ENCODE measurements at regions not wholly inside any gene's neighbourhood (a gene's known extent, or its start where the extent isn't known, plus 50 kb on each side); places are given as distances from the start of the nearest gene placed in this dataset.
"Not testable (repeated sequence)": the region's sequence is repeated elsewhere in the genome, so short reads cannot be mapped to it uniquely, and the experiment has no call there.

- Mint-ChIP-seq H3K4me1 (peaks cover 18% of the 10 kb centered on the region), H3K36me3 (no peaks in the 10 kb centered on the region), H3K27ac (no peak overlapping the region)
These were observed 163.2 kb downstream of the REEP3 start for GRCh38 chr10:63684257-63684936.

GRCh38 chr10:63689768-63690167 is 168.6 kb downstream of the REEP3 start:
- Mint-ChIP-seq H3K36me3 (no peaks in the 10 kb centered on the region), H3K4me1 (no peaks in the 10 kb centered on the region)

More at GRCh38 chr10:63684257-63684936, 163.2 kb downstream of the REEP3 start:
- no peak for DNase-seq (ENCODE audit: low spot score in 2 of 2, unreplicated experiment in 2 of 2)
- no peaks in the 10 kb centered on the region for H3K9me3 Mint-ChIP-seq
- no peak overlapping the region for H3K4me3 Mint-ChIP-seq
- TF ChIP-seq, protein P1, sequence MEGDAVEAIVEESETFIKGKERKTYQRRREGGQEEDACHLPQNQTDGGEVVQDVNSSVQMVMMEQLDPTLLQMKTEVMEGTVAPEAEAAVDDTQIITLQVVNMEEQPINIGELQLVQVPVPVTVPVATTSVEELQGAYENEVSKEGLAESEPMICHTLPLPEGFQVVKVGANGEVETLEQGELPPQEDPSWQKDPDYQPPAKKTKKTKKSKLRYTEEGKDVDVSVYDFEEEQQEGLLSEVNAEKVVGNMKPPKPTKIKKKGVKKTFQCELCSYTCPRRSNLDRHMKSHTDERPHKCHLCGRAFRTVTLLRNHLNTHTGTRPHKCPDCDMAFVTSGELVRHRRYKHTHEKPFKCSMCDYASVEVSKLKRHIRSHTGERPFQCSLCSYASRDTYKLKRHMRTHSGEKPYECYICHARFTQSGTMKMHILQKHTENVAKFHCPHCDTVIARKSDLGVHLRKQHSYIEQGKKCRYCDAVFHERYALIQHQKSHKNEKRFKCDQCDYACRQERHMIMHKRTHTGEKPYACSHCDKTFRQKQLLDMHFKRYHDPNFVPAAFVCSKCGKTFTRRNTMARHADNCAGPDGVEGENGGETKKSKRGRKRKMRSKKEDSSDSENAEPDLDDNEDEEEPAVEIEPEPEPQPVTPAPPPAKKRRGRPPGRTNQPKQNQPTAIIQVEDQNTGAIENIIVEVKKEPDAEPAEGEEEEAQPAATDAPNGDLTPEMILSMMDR (IDR thresholded peaks at IDR 0.05; ENCODE audit: unreplicated experiment), result no peak
- peaks cover 19% of the 10 kb centered on the region for H3K27me3 Mint-ChIP-seq (ENCODE audit: low read depth)

GRCh38 chr10:63692220-63692896 is 171.2 kb downstream of the REEP3 start:
- Mint-ChIP-seq H3K27me3 (ENCODE audit: low read depth) (peaks cover 1% of the 10 kb centered on the region), H3K4me1 (no peaks in the 10 kb centered on the region), H3K4me3 (no peak overlapping the region), H3K9me3 (peaks cover 9% of the 10 kb centered on the region), H3K36me3 (no peaks in the 10 kb centered on the region), H3K27ac (no peak overlapping the region)
- TF ChIP-seq, protein P1 (IDR thresholded peaks at IDR 0.05; ENCODE audit: unreplicated experiment), result no peak
- DNase-seq (ENCODE audit: low spot score in 2 of 2, unreplicated experiment in 2 of 2), result no peak

More at GRCh38 chr10:63689768-63690167, 168.6 kb downstream of the REEP3 start:
- no peak overlapping the region for H3K4me3 Mint-ChIP-seq
- peaks cover 8% of the 10 kb centered on the region for H3K9me3 Mint-ChIP-seq
- H3K27ac Mint-ChIP-seq, result no peak overlapping the region
- DNase-seq (ENCODE audit: low spot score in 2 of 2, unreplicated experiment in 2 of 2), result no peak
- H3K27me3 Mint-ChIP-seq (ENCODE audit: low read depth), result peaks cover 16% of the 10 kb centered on the region
- TF ChIP-seq, protein P1 (IDR thresholded peaks at IDR 0.05; ENCODE audit: unreplicated experiment), result no peak

GRCh38 chr10:63693021-63693420 is 171.8 kb downstream of the REEP3 start:
- not testable (repeated sequence) for DNase-seq (ENCODE audit: low spot score in 2 of 2, unreplicated experiment in 2 of 2); H3K4me3 Mint-ChIP-seq; H3K4me1 Mint-ChIP-seq; H3K36me3 Mint-ChIP-seq; H3K9me3 Mint-ChIP-seq; H3K27ac Mint-ChIP-seq; H3K27me3 Mint-ChIP-seq (ENCODE audit: low read depth)

DNA sequence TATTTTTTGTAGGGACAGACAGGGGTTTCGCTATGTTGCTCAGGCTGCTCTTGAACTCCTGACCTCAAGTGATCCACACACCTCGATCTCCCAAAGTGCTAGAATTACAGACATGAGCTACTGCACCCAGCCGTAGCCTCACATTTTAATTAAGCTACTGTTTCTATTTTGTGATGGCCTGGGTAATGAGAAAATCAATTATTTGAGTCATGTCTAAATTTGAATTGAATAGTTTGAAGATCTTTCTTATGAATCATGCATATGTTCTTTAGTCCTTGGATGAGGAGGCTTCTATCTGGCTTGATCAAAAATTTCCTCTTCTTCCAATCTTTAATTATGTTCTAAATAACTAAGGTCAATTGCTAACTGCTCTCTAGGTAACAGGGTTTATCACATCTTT is 175.0 kb downstream of the REEP3 start:
- TF ChIP-seq, protein P1 (IDR thresholded peaks at IDR 0.05; ENCODE audit: unreplicated experiment), result no peak
- no peak overlapping the region for H3K27ac Mint-ChIP-seq
- H3K4me3 Mint-ChIP-seq, result no peak overlapping the region
- no peaks in the 10 kb centered on the region for H3K36me3 Mint-ChIP-seq
- H3K27me3 Mint-ChIP-seq (ENCODE audit: low read depth), result no peaks in the 10 kb centered on the region
- DNase-seq (ENCODE audit: low spot score in 2 of 2, unreplicated experiment in 2 of 2), result no peak
- H3K4me1 Mint-ChIP-seq, result peaks cover 19% of the 10 kb centered on the region
- H3K9me3 Mint-ChIP-seq, result peaks cover 9% of the 10 kb centered on the region

Measured in mesothelial cell of epicardium (in vitro differentiated cells).